Fibroblast of skin of back (primary cell): ENCODE measurements at regions not wholly inside any gene's neighbourhood (a gene's known extent, or its start where the extent isn't known, plus 50 kb on each side); places are given as distances from the start of the nearest gene placed in this dataset.
"Not testable (repeated sequence)": the region's sequence is repeated elsewhere in the genome, so short reads cannot be mapped to it uniquely, and the experiment has no call there.

Experiments used
- DNase-seq: peaks from one replicate; pipeline ENCODE4 v3.0.0-alpha.2; 2013

GRCh38 chr20:48436609-48437008, 391.2 kb downstream of the PREX1 start:
- not testable (repeated sequence) for DNase-seq

DNA sequence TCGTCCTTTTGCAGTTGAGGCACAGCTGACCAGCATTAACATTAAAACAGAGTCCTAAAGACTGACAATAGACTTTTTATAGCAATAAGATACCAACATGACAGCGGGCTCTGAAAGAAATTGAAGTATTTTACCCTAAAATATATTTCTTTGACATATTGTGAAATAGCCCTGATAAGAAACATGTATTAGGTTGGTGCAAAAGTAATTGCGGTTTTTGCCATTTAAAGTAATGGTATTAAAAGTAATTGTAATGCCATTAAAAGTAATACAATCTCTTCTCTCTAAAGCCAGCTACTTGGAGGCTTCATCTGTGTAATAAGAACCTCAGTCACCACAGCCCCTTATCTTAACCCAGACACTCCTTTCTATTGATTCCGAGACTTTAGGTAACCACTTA, 394.6 kb downstream of the PREX1 start:
- DNase-seq: no peak

GRCh38 chr20:48432494-48432832, 395.3 kb downstream of the PREX1 start:
- DNase-seq: no peak

GRCh38 chr20:48431653-48432493, 395.9 kb downstream of the PREX1 start:
- DNase-seq: peak; percentile 11

DNA sequence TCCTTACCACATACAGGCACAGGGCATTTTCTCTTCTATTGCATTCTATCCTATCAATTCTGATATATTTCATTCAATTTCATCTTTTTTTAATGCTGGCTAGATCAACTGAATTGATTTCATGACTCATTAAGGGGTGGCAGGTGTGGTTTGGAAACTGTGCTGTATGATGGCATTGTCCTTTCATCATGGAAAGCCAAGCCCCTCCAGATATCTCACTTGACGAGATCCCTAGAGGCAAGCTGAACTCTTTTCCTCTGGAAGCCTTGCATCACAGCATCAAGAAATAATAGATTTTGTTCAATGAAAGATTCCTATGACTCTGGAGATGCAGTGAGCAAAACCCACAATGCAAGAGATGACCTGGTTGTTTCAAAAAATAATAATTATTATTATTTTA, 401.2 kb downstream of the PREX1 start:
- DNase-seq: no peak

DNA sequence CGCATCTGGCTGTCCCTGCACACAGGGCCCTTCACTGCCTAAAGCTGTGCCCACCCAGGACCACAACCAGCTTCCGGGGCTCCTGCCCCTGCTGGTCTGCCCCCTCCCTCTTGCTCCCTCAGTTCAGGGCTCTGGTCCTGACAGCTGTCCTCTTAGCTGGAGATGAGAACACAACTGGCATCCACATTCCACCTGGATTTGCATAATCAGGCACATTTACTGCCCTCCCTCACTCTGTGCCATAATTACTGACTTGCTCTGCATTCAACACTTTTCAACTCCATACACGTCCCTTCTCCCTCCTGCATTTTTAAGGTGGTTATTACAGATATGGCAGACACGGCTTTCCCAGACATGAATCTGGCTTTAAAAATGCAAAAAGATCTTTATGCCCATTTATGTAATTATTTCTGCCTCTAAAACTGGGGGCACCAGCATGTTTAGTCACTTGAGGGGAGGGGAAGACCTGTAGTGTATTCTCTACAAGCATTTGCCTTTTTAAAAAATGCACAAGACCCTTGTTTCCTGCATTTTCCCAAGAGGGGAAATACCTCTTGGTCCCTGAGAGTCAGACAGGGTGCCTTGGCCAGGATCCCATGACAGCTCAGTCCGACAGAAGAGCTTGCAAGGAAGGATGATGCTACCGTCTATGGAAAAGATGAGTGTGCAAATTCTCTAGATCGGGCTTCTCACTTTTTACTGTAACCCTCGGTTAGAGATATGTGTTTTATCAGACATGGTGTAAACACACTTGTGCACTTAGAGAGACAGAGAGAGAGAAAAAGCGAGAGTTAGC, 401.8 kb downstream of the PREX1 start:
- no peak for DNase-seq

DNA sequence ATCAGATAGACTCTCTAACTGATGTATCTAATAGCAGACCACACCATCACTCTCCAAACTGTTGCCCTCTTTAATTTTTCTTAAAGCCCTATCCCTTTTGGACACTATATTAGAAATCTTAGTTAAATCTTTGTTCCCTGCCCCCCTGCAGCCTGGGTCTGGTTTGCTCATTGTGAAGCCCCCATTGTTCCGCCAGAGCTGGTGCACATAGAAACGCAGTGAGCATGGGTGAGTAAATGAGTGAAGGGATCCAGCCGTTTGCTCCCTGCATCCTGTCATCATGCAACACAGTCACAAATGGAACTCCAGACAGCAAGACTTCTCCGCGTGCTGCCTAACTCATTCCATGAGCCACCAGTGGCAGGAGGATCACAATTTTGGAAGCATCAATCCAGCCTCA, 402.5 kb downstream of the PREX1 start:
- no peak for DNase-seq

- no peak for DNase-seq
Measured at GRCh38 chr20:48422242-48422960, 405.4 kb downstream of the PREX1 start.

DNA sequence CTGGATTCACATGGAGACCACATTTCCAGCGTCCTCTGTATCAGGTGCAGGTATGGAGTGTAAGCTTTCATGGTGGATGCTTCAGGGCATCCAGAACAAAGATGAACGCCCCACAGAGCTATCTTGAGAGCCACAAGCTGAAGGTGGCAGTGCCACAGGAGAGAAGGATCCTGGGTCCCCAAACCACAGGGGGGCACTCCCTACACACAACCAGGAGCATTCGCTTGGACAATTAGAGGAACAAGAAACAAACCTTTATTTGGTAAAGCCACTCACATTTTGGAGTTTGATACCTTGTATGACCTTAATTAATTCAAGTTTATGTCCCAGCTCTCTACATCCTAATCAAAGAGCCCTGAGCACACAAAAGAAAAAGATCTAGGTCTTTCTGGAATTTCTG, 406.3 kb downstream of the PREX1 start:
- no peak for DNase-seq

GRCh38 chr20:48420176-48420575, 407.6 kb downstream of the PREX1 start:
- DNase-seq: no peak

- no peak for DNase-seq
Measured at GRCh38 chr20:48419173-48419572, 408.6 kb downstream of the PREX1 start.

GRCh38 chr20:48416002-48416401, 411.8 kb downstream of the PREX1 start:
- no peak for DNase-seq

- no peak for DNase-seq
Measured at GRCh38 chr20:48414786-48415185, 413.0 kb downstream of the PREX1 start.

- no peak for DNase-seq
Measured at GRCh38 chr20:48411919-48412522, 415.8 kb downstream of the PREX1 start.

- no peak for DNase-seq
Measured at GRCh38 chr20:48411245-48411644, 416.6 kb downstream of the PREX1 start.

- no peak for DNase-seq
Measured at GRCh38 chr20:48409055-48409615, 418.7 kb downstream of the PREX1 start.

GRCh38 chr20:48407710-48408109, 420.1 kb downstream of the PREX1 start:
- DNase-seq: no peak

GRCh38 chr20:48406912-48407340, 420.9 kb downstream of the PREX1 start:
- DNase-seq: no peak

DNA sequence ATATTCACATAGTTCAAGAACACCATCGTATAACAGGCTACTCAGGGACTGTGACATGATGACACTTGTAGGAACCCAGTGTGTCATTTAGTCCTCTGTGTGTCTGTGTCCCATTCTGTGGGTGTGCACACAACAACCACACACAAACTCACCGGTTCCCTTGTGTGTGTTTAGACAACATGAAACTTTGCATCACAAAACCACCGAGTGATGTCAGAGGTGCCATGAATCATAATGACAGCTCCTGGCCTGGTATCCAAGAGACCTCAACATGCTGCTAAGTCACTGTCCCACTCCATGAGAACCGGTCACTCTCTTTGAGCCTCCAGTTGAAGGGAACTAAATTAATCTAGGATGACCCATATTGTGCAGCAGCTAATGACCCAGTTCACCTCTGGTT, 421.3 kb downstream of the PREX1 start:
- DNase-seq: no peak

GRCh38 chr20:48405909-48406308, 421.9 kb downstream of the PREX1 start:
- DNase-seq: no peak

DNA sequence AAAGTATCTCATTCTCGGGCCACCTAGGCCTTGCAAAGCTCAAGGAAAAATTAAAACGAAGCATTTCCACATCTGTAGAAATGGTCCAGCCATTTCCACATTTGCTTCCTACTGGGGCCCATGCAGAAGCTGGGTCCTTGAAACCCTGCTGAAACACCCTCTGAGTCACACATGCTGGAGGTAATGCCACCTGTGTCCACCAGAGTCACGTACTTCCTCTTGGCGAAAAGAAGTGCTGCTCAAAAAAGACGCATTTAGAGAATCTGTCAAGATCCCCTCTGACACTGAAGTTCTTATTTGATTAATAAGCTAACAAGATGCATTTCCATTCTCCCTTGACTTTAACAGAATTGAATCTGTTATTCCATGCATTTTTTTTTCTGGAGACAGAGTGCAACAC, 423.2 kb downstream of the PREX1 start:
- no peak for DNase-seq

GRCh38 chr20:48403167-48403761, 424.5 kb downstream of the PREX1 start:
- no peak for DNase-seq
